Adrenal gland (tissue), 9 donors: ENCODE measurements at regions not wholly inside any gene's neighbourhood (a gene's known extent, or its start where the extent isn't known, plus 50 kb on each side); places are given as distances from the start of the nearest gene placed in this dataset.

Source experiments
- DNase-seq, 7 donors: peaks; one replicate each; pipeline ENCODE4 v3.0.0-alpha.2; 2019 to 2020
- H3K27ac ChIP-seq, 5 donors: fragments of 200-600 bp; sonication (generic) in 4 of 5; 1 replicate in 3 of 5; 2 replicates in 2 of 5; pipeline versions ENCODE4 v1.5.1 to v1.8.0; 2016 to 2020; ENCODE audit warnings: mild to moderate bottlenecking in 1 of 5
- H3K27me3 ChIP-seq: fragments of 200-600 bp; 2 replicates; pipeline ENCODE4 v1.8.0; 2021
- H3K36me3 ChIP-seq, 2 donors: fragments of 200-600 bp; replicated peaks in 1 of 2; 1 replicate in 1 of 2; 2 replicates in 1 of 2; pipeline versions ENCODE4 v1.5.1 to v1.8.0; 2018 to 2022
- H3K4me1 ChIP-seq, 2 donors: fragments of 200-600 bp; replicated peaks in 1 of 2; 1 replicate in 1 of 2; 2 replicates in 1 of 2; pipeline versions ENCODE4 v1.5.1 to v1.8.0; 2018 to 2021
- H3K4me3 ChIP-seq, 4 donors: fragments of 200-600 bp; sonication (generic) in 3 of 4; one replicate each; pipeline ENCODE4 v1.5.1; 2016 to 2018
- H3K9me3 ChIP-seq, 3 donors: fragments of 200-600 bp; sonication (generic) in 1 of 3; replicated peaks in 1 of 3; 1 replicate in 2 of 3; 2 replicates in 1 of 3; pipeline versions ENCODE4 v1.5.1 to v1.8.0; 2016 to 2021
- POLR2A ChIP-seq, 2 donors: fragments of 450-650 bp; IDR thresholded peaks; one replicate each; pipeline ENCODE4 v1.6.1; 2017; ENCODE audit warnings: antibody characterized with exemption in 2 of 2, mild to moderate bottlenecking in 2 of 2, moderate library complexity in 1 of 2
- WGBS, 4 donors: extraction: QIAGEN DNeasy Blood & Tissue Kit in 2 of 4; methylation state at CpG; one replicate each; pipeline versions ENCODE4 v1.1.5 to v1.1.7; 2013 to 2017; 5-methylcytosine and 5-hydroxymethylcytosine counted together
- intact Hi-C, 2 donors: fragments of 100-400 bp; cut with DNase I; formaldehyde crosslinking; loops; one replicate each; pipeline versions ENCODE4 v1.14.1 to v1.15.0; 2022 to 2023
- TF ChIP-seq, protein P1 (sequence below), 6 experiments: fragments of 450-650 bp in 4 of 6; fragments of 200-600 bp in 2 of 6; sonication (generic) in 1 of 6; IDR thresholded peaks; 1 replicate in 5 of 6; 2 replicates in 1 of 6; pipeline versions ENCODE4 v1.5.1 to v1.8.0; 2016 to 2021; ENCODE audit warnings: antibody characterized with exemption in 6 of 6, mild to moderate bottlenecking in 2 of 6, moderate library complexity in 1 of 6
- donor health status: healthy with polysubstance abuse.
- donor health status: Bipolar disorder and iron deficiency.
- donor health status: DM: yes; HTN: yes; CAD: no.
- donor health status: DM: no; HTN: no; CAD: no.
- donor health status: DM: no; HTN: no; CAD: no.

DNA sequence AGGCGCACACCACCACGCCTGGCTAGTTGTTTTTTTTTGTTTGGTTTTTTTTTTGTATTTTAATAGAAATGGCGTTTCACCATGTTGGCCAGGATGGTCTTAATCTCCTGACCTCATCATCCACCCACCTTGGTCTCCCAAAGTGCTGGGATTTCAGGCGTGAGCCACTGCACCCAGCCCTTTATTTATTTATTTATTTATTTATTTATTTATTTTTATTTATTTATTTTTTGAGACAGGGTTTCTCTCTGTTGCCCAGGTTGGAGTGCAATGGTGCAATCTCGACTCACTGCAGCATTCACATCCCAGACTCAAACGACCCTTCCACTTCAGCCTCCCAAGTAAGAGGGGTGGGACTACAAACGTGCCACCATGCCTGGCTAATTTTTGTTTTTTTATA is 63.0 kb upstream of the ADAMTSL1 start:
- intact Hi-C loops = no loop called here
- TF ChIP-seq, protein P1, sequence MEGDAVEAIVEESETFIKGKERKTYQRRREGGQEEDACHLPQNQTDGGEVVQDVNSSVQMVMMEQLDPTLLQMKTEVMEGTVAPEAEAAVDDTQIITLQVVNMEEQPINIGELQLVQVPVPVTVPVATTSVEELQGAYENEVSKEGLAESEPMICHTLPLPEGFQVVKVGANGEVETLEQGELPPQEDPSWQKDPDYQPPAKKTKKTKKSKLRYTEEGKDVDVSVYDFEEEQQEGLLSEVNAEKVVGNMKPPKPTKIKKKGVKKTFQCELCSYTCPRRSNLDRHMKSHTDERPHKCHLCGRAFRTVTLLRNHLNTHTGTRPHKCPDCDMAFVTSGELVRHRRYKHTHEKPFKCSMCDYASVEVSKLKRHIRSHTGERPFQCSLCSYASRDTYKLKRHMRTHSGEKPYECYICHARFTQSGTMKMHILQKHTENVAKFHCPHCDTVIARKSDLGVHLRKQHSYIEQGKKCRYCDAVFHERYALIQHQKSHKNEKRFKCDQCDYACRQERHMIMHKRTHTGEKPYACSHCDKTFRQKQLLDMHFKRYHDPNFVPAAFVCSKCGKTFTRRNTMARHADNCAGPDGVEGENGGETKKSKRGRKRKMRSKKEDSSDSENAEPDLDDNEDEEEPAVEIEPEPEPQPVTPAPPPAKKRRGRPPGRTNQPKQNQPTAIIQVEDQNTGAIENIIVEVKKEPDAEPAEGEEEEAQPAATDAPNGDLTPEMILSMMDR (IDR thresholded peaks at IDR 0.05) = no peak
- TF ChIP-seq POLR2A (IDR thresholded peaks at IDR 0.05) = no peak

DNA sequence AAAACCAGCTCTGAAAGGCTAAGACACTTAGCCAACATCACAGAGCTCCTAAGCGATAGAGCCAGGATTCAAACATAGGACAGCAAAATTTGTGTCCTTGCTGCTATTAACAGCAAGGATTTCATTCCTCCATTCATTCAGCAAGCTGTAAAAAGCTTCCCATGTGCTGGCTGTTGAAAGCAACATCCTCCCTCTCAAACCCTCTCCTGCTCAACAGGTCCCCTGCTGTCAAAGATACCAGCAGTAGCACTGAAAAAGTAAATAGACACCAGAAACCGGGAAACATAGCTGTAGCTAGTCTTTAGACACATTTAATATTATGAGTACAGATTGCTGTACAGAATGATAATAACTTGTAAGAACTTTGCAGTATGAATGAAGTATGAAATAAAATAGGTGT is 52.6 kb upstream of the ADAMTSL1 start:
- H3K27ac ChIP-seq = no peak overlapping the region
- no peak overlapping the region for H3K4me3 ChIP-seq

More for the DNA sequence above, 63.0 kb upstream of the ADAMTSL1 start:
- Histone ChIP-seq H3K27ac (no peak overlapping the region), H3K9me3 (no peaks in the 10 kb centered on the region), H3K4me3 (no peak overlapping the region), H3K36me3 (no peaks in the 10 kb centered on the region), H3K27me3 (no peaks in the 10 kb centered on the region), H3K4me1 (no peaks in the 10 kb centered on the region)
- no peak for DNase-seq
- whole genome bisulfite sequencing, 4 donors = 85 to 91% (median 90%) methylated on average over 7 of the region's 7 CpGs

DNA sequence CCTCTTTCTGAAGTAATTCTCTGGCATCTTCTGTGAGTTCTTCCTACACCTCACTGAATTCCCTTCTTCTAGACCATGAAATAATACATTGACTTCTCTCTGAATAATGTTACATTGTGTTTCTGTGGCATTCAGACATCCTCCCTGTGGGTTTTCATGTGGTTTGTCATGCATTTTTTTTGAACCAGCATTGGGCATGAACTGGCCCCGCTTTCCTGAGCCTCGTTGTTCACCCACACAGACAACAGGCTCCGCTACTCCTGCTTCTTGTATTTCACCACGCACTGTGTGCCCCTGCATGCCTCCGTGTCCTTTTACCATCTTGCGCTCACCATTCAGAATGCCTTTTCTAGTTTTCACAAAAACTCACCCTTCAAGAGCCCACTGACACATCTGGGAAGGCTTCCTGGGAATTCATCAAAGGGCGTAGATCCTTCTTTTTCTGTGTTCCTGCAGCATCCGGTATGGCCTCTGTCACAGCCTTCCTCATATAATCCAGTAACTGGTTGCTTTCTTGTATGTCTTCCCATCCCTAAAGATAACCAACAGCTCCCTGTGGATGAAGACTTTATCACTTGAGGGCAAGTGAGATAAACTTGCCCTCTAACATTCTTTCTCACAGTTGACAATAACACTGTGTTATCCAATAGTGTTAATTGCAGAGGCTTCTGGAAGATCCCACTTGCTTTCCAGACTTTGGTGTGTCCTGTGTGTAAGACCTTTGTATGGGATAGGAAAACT is 51.5 kb upstream of the ADAMTSL1 start:
- no peak overlapping the region for H3K27ac ChIP-seq
- H3K9me3 ChIP-seq = no peaks in the 10 kb centered on the region
- intact Hi-C loops = no loop called here
- no peaks in the 10 kb centered on the region for H3K36me3 ChIP-seq
- H3K4me3 ChIP-seq = no peak overlapping the region
- no peaks in the 10 kb centered on the region for H3K4me1 ChIP-seq
- H3K27me3 ChIP-seq = no peaks in the 10 kb centered on the region
- no peak for DNase-seq
- no peak for TF ChIP-seq POLR2A (IDR thresholded peaks at IDR 0.05)
- TF ChIP-seq, protein P1 (IDR thresholded peaks at IDR 0.05) = no peak
- 86 to 95% (median 93%) methylated on average over 8 of the region's 8 CpGs for WGBS, 4 donors

More for the DNA sequence above, 52.6 kb upstream of the ADAMTSL1 start:
- WGBS, 4 donors = 77 to 90% (median 84%) methylated on average over 2 of the region's 2 CpGs
- Histone ChIP-seq H3K9me3 (no peaks in the 10 kb centered on the region), H3K4me1 (no peaks in the 10 kb centered on the region), H3K27me3 (no peaks in the 10 kb centered on the region), H3K36me3 (no peaks in the 10 kb centered on the region)
- intact Hi-C loops = no loop called here
- TF ChIP-seq POLR2A (IDR thresholded peaks at IDR 0.05) = no peak
- TF ChIP-seq, protein P1 (IDR thresholded peaks at IDR 0.05) = no peak
- DNase-seq = no peak

DNA sequence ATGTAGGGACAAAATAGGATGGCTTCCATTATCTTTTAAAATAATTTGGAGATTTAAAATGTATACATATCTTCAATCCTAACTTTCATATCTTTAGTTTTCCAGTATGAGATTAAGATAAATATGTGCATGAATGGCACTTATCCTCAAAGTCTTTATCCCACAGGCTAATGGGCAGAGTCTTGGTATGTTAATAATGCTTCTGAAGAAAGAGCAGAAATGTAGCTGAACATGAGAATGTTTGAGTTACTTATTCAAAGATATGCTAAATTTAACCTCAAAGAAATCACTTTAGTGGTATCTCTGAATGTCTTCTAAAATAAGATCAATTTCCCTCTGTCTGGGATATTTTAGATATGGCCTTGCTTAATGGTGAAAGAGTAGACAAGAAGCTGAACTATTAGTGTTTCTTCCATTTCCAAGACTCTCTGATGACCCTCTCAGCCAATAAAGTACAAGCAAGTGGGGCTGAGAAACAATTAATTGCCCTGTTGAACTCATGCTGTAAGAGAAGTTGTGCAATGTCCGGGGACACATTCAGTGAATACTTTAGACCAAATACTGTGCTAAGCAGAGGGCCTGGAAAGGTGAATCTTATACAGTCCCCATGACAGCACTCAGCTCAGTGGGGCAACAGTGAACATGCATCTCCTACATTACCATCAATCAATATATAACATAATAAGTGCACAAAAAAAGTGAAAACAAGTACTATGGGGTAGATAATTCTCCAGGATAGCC is 50.0 kb upstream of the ADAMTSL1 start:
- Histone ChIP-seq H3K9me3 (no peaks in the 10 kb centered on the region), H3K36me3 (no peaks in the 10 kb centered on the region), H3K27me3 (no peaks in the 10 kb centered on the region), H3K27ac (no peak overlapping the region), H3K4me1 (peaks cover 7 to 10% of the 10 kb centered on the region in 2 donors), H3K4me3 (no peak overlapping the region)
- 73 to 90% (median 81%) methylated on average over 1 of the region's 1 CpG for WGBS, 4 donors
- intact Hi-C loops = no loop called here
- DNase-seq = no peak
- TF ChIP-seq, protein P1 (IDR thresholded peaks at IDR 0.05) = no peak
- TF ChIP-seq POLR2A (IDR thresholded peaks at IDR 0.05) = no peak
